ENCODE measurements at regions not wholly inside any gene's neighbourhood (a gene's known extent, or its start where the extent isn't known, plus 50 kb on each side); places are given as distances from the start of the nearest gene placed in this dataset.

- H3K27ac ChIP-seq (ENCODE audit: low read length) = no peak overlapping the region
- no peak overlapping the region for H2AFZ ChIP-seq (ENCODE audit: low read length)
- H3K4me1 ChIP-seq (ENCODE audit: low read length) = peaks cover 22% of the 10 kb centered on the region
- H3K27me3 ChIP-seq (replicated peaks; ENCODE audit: insufficient read depth, low read length) = no peaks in the 10 kb centered on the region
- no peaks in the 10 kb centered on the region for H3K9me3 ChIP-seq (replicated peaks; ENCODE audit: insufficient read depth, low read length)
- no peaks in the 10 kb centered on the region for H4K20me1 ChIP-seq (ENCODE audit: insufficient read depth, low read length)
- H3K4me2 ChIP-seq (ENCODE audit: low read depth, low read length) = no peak overlapping the region
- no peaks in the 10 kb centered on the region for H3K9me2 ChIP-seq (replicated peaks; ENCODE audit: insufficient read depth, low read length)
- no peak overlapping the region for H3K9ac ChIP-seq (ENCODE audit: low read length)
- DNase-seq = no peak
- H3K79me2 ChIP-seq (ENCODE audit: low read length) = no peaks in the 10 kb centered on the region
- no peak overlapping the region for H3K4me3 ChIP-seq (ENCODE audit: low read length)
- no peaks in the 10 kb centered on the region; the same call in 1 of the 2 replicates for H3F3A ChIP-seq (ENCODE audit: insufficient read depth, low read length)
- TF ChIP-seq EZH2phosphoT487 (IDR thresholded peaks at IDR 0.05; ENCODE audit: low read length) (no peak), EZH2 (optimal IDR thresholded peaks at IDR 0.05; ENCODE audit: low read depth, low read length) (no peak), CTCF (IDR thresholded peaks at IDR 0.05; ENCODE audit: low read length) (no peak)
- H3K36me3 ChIP-seq (replicated peaks; ENCODE audit: insufficient read depth, low read length) = no peaks in the 10 kb centered on the region
These were observed 584.4 kb upstream of the TBL1XR1 start for GRCh38 chr3:177781686-177782161.

- no peak overlapping the region for H3K27ac ChIP-seq (ENCODE audit: low read length)
- H3K4me1 ChIP-seq (ENCODE audit: low read length) = peaks cover 11% of the 10 kb centered on the region
- H2AFZ ChIP-seq (ENCODE audit: low read length) = no peak overlapping the region
- H3K4me2 ChIP-seq (ENCODE audit: low read depth, low read length) = no peak overlapping the region
- no peaks in the 10 kb centered on the region for H3K36me3 ChIP-seq (replicated peaks; ENCODE audit: insufficient read depth, low read length)
- H3K9me2 ChIP-seq (replicated peaks; ENCODE audit: insufficient read depth, low read length) = no peaks in the 10 kb centered on the region
- no peaks in the 10 kb centered on the region for H3K9me3 ChIP-seq (replicated peaks; ENCODE audit: insufficient read depth, low read length)
- DNase-seq = no peak
- no peaks in the 10 kb centered on the region for H3K27me3 ChIP-seq (replicated peaks; ENCODE audit: insufficient read depth, low read length)
- no peaks in the 10 kb centered on the region for H4K20me1 ChIP-seq (ENCODE audit: insufficient read depth, low read length)
- H3K4me3 ChIP-seq (ENCODE audit: low read length) = no peak overlapping the region
- TF ChIP-seq CTCF (IDR thresholded peaks at IDR 0.05; ENCODE audit: low read length) = no peak
- TF ChIP-seq EZH2 (optimal IDR thresholded peaks at IDR 0.05; ENCODE audit: low read depth, low read length) = no peak
- no peak for TF ChIP-seq EZH2phosphoT487 (IDR thresholded peaks at IDR 0.05; ENCODE audit: low read length)
- no peaks in the 10 kb centered on the region; the same call in 1 of the 2 replicates for H3F3A ChIP-seq (ENCODE audit: insufficient read depth, low read length)
- H3K79me2 ChIP-seq (ENCODE audit: low read length) = no peaks in the 10 kb centered on the region
- no peak overlapping the region for H3K9ac ChIP-seq (ENCODE audit: low read length)
These were observed 586.1 kb upstream of the TBL1XR1 start for GRCh38 chr3:177783338-177783737.

DNA sequence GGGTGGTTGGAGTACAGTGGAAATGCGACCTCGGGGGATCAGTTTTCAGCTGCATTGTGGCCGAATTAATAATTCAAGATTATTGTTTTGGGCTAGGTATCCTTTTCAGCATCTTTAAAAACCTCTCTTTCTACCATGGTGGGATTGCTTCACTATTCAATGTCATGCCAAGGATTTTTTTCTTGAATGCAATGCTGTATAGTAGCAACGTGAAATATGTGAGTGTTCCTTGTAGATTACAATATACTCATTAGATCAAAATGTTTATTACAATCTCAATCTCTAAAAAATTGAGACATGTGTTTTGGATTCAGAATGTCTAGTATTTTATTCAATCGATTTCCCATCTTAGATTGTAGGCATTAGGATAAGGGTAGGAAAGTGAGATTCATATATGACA, 586.5 kb upstream of the TBL1XR1 start:
- Histone ChIP-seq H3K36me3 (replicated peaks; ENCODE audit: insufficient read depth, low read length) (no peaks in the 10 kb centered on the region), H4K20me1 (ENCODE audit: insufficient read depth, low read length) (no peaks in the 10 kb centered on the region), H3K79me2 (ENCODE audit: low read length) (no peaks in the 10 kb centered on the region), H3K4me2 (ENCODE audit: low read depth, low read length) (no peak overlapping the region), H3K9me3 (replicated peaks; ENCODE audit: insufficient read depth, low read length) (no peaks in the 10 kb centered on the region), H3K9ac (ENCODE audit: low read length) (no peak overlapping the region), H3F3A (ENCODE audit: insufficient read depth, low read length) (no peaks in the 10 kb centered on the region; the same call in 1 of the 2 replicates), H3K9me2 (replicated peaks; ENCODE audit: insufficient read depth, low read length) (no peaks in the 10 kb centered on the region), H3K27ac (ENCODE audit: low read length) (no peak overlapping the region), H2AFZ (ENCODE audit: low read length) (no peak overlapping the region), H3K27me3 (replicated peaks; ENCODE audit: insufficient read depth, low read length) (no peaks in the 10 kb centered on the region), H3K4me1 (ENCODE audit: low read length) (peaks cover 7% of the 10 kb centered on the region), H3K4me3 (ENCODE audit: low read length) (no peak overlapping the region)
- TF ChIP-seq EZH2phosphoT487 (IDR thresholded peaks at IDR 0.05; ENCODE audit: low read length) (no peak), CTCF (IDR thresholded peaks at IDR 0.05; ENCODE audit: low read length) (no peak), EZH2 (optimal IDR thresholded peaks at IDR 0.05; ENCODE audit: low read depth, low read length) (no peak)
- no peak for DNase-seq

Data from MM.1S (cell line).